Mesenchymal stem cell (in vitro differentiated cells and primary cell): ENCODE measurements at regions not wholly inside any gene's neighbourhood (a gene's known extent, or its start where the extent isn't known, plus 50 kb on each side); places are given as distances from the start of the nearest gene placed in this dataset.
"Not testable (repeated sequence)": the region's sequence is repeated elsewhere in the genome, so short reads cannot be mapped to it uniquely, and the experiment has no call there.

Experiments
- DNase-seq: peaks from one replicate; pipeline ENCODE4 v3.0.0-alpha.2; 2013
- H2AFZ ChIP-seq: one replicate; pipeline ENCODE4 v1.6.1; 2013; ENCODE audit warnings: low read depth, mild to moderate bottlenecking, control low read depth, inconsistent platforms, low read length, moderate library complexity
- H2AK5ac ChIP-seq: 2 replicates; pipeline ENCODE4 v1.6.1; 2013; ENCODE audit warnings: low read length, moderate library complexity, mild to moderate bottlenecking, inconsistent platforms; ENCODE audit not compliant: severe bottlenecking
- H2BK120ac ChIP-seq: one replicate; pipeline ENCODE4 v1.6.1; 2013; ENCODE audit warnings: low read depth, mild to moderate bottlenecking, inconsistent platforms, low read length, moderate library complexity
- H2BK12ac ChIP-seq, 2 experiments: one replicate each; pipeline ENCODE4 v1.6.1; 2013; ENCODE audit warnings: inconsistent platforms in 2 of 2, low read length in 2 of 2, mild to moderate bottlenecking in 2 of 2, moderate library complexity in 2 of 2, control low read depth in 1 of 2
- H2BK15ac ChIP-seq: one replicate; pipeline ENCODE4 v1.6.1; 2013; ENCODE audit warnings: mild to moderate bottlenecking, low read depth, inconsistent platforms; ENCODE audit not compliant: poor library complexity, severe bottlenecking
- H2BK5ac ChIP-seq: 2 replicates; pipeline ENCODE4 v1.6.1; 2013; ENCODE audit warnings: low read depth, mild to moderate bottlenecking, low read length, control low read depth, inconsistent platforms; ENCODE audit not compliant: poor library complexity, severe bottlenecking
- H3K14ac ChIP-seq, 2 experiments: one replicate each; pipeline ENCODE4 v1.6.1; 2013; ENCODE audit warnings: inconsistent platforms in 2 of 2, low read length in 2 of 2, control low read depth in 1 of 2, mild to moderate bottlenecking in 1 of 2, moderate library complexity in 1 of 2
- H3K18ac ChIP-seq, 2 experiments: one replicate each; pipeline ENCODE4 v1.6.1; 2013; ENCODE audit warnings: inconsistent platforms in 2 of 2, low read length in 2 of 2, control low read depth in 1 of 2, low read depth in 1 of 2, mild to moderate bottlenecking in 1 of 2
- H3K23ac ChIP-seq, 2 experiments: one replicate each; pipeline ENCODE4 v1.6.1; 2013; ENCODE audit warnings: inconsistent platforms in 2 of 2, low read length in 2 of 2, mild to moderate bottlenecking in 2 of 2, moderate library complexity in 2 of 2, control low read depth in 1 of 2
- H3K27ac ChIP-seq: 2 replicates; pipeline ENCODE4 v1.5.1; 2013; ENCODE audit warnings: mild to moderate bottlenecking, moderate library complexity, low read length, control low read depth, inconsistent platforms; ENCODE audit not compliant: poor library complexity, severe bottlenecking
- H3K27me3 ChIP-seq, 2 experiments: 2 replicates each; pipeline versions ENCODE4 v1.6.1 to v1.7.0; 2013; ENCODE audit warnings: low read length in 2 of 2, mild to moderate bottlenecking in 2 of 2, moderate library complexity in 2 of 2, control low read depth in 1 of 2, inconsistent platforms in 1 of 2; ENCODE audit not compliant: control insufficient read depth in 1 of 2, insufficient read depth in 1 of 2
- H3K36me3 ChIP-seq, 2 experiments: 2 replicates each; pipeline versions ENCODE4 v1.6.1 to v1.7.0; 2013; ENCODE audit warnings: low read length in 2 of 2, control low read depth in 1 of 2, inconsistent platforms in 1 of 2, low read depth in 1 of 2, mild to moderate bottlenecking in 1 of 2; ENCODE audit not compliant: insufficient read depth in 2 of 2, control insufficient read depth in 1 of 2
- H3K4ac ChIP-seq, 2 experiments: one replicate each; pipeline ENCODE4 v1.6.1; 2013; ENCODE audit warnings: inconsistent platforms in 2 of 2, low read length in 2 of 2, mild to moderate bottlenecking in 2 of 2, moderate library complexity in 2 of 2, control low read depth in 1 of 2, low read depth in 1 of 2
- H3K4me1 ChIP-seq: 2 replicates; pipeline ENCODE4 v1.6.1; 2013; ENCODE audit warnings: low read depth, low read length, control low read depth; ENCODE audit not compliant: control insufficient read depth, insufficient read depth
- H3K4me2 ChIP-seq: 2 replicates; pipeline ENCODE4 v1.6.1; 2013; ENCODE audit warnings: low read length, mild to moderate bottlenecking, inconsistent platforms; ENCODE audit not compliant: poor library complexity, severe bottlenecking
- H3K4me3 ChIP-seq, 2 experiments: 2 replicates each; pipeline versions ENCODE4 v1.5.1 to v1.7.0; 2013; ENCODE audit warnings: low read length in 2 of 2, mild to moderate bottlenecking in 2 of 2, control low read depth in 1 of 2, low read depth in 1 of 2; ENCODE audit not compliant: insufficient read depth in 1 of 2
- H3K79me1 ChIP-seq: replicated peaks from 2 replicates; pipeline ENCODE4 v1.6.1; 2013; ENCODE audit warnings: mild to moderate bottlenecking, control low read depth, low read length, inconsistent platforms; ENCODE audit not compliant: poor library complexity, severe bottlenecking
- H3K9ac ChIP-seq: 2 replicates; pipeline ENCODE4 v1.7.0; 2013; ENCODE audit warnings: mild to moderate bottlenecking, low read length, moderate library complexity
- H3K9me3 ChIP-seq: 2 replicates; pipeline ENCODE4 v1.7.0; 2013; ENCODE audit warnings: mild to moderate bottlenecking, low read length; ENCODE audit not compliant: control insufficient read depth
- H4K8ac ChIP-seq: one replicate; pipeline ENCODE4 v1.6.1; 2013; ENCODE audit warnings: inconsistent platforms, mild to moderate bottlenecking, low read length, moderate library complexity
- H4K91ac ChIP-seq: one replicate; pipeline ENCODE4 v1.6.1; 2013; ENCODE audit warnings: mild to moderate bottlenecking, low read length, inconsistent platforms
- WGBS: methylation state at CpG from one replicate; pipeline ENCODE4 v1.1.7; 2013; ENCODE audit warnings: mixed read lengths; 5-methylcytosine and 5-hydroxymethylcytosine counted together

DNA sequence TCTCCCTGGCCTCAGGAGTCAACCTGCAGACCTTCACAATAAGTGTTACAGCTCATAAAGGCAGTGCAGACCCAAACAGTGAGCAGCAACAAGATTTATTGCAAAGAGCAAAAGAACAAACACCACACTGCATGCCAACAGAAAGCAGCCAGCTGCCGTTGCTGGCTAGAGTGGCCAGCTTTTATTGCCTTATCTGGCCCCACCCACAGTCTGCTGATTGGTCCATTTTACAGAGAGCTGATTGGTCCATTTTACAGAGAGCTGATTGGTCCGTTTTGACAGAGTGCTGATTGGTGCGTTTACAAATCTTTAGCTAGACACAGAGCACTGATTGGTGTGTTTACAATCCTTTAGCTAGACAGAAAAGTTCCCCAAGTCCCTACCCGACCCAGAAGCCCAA, 885.9 kb upstream of the SPRY2 start:
- H3K9ac ChIP-seq, H4K8ac ChIP-seq, H3K23ac ChIP-seq, H2AFZ ChIP-seq, H3K36me3 ChIP-seq, H2BK12ac ChIP-seq, H3K18ac ChIP-seq, H3K79me1 ChIP-seq, H3K27ac ChIP-seq, H3K4me1 ChIP-seq, H2AK5ac ChIP-seq, H3K9me3 ChIP-seq, H3K14ac ChIP-seq, H2BK120ac ChIP-seq, H3K4me2 ChIP-seq, H4K91ac ChIP-seq, DNase-seq, H3K4ac ChIP-seq, H2BK5ac ChIP-seq, H2BK15ac ChIP-seq, H3K4me3 ChIP-seq, H3K27me3 ChIP-seq: not testable (repeated sequence)
- 71% methylated on average over 2 of the region's 4 CpGs for WGBS

- Histone ChIP-seq H3K4ac (no peak overlapping the region), H2BK15ac (no peak overlapping the region), H3K36me3 (no peaks in the 10 kb centered on the region), H4K91ac (no peak overlapping the region), H2BK5ac (no peak overlapping the region), H3K27ac (no peak overlapping the region), H3K14ac (no peak overlapping the region), H4K8ac (no peak overlapping the region), H3K23ac (no peak overlapping the region), H2AFZ (no peak overlapping the region), H2AK5ac (no peak overlapping the region), H3K18ac (no peak overlapping the region), H2BK12ac (no peak overlapping the region), H3K79me1 (no peaks in the 10 kb centered on the region), H3K4me2 (no peak overlapping the region), H2BK120ac (no peak overlapping the region), H3K27me3 (no peaks in the 10 kb centered on the region), H3K4me3 (no peak overlapping the region), H3K9me3 (no peaks in the 10 kb centered on the region), H3K4me1 (no peaks in the 10 kb centered on the region), H3K9ac (no peak overlapping the region)
- WGBS, result 86% methylated on average over 4 of the region's 7 CpGs
- no peak for DNase-seq
Observed at GRCh38 chr13:81224209-81224833, 883.4 kb upstream of the SPRY2 start.

- Histone ChIP-seq H2BK5ac (no peak overlapping the region), H3K9me3 (no peaks in the 10 kb centered on the region), H3K18ac (no peak overlapping the region), H2AFZ (no peak overlapping the region), H3K23ac (no peak overlapping the region), H3K4me1 (no peaks in the 10 kb centered on the region), H2BK15ac (no peak overlapping the region), H4K91ac (no peak overlapping the region), H3K27me3 (no peaks in the 10 kb centered on the region), H3K4ac (no peak overlapping the region), H3K79me1 (no peaks in the 10 kb centered on the region), H3K4me2 (no peak overlapping the region), H3K4me3 (no peak overlapping the region), H3K27ac (no peak overlapping the region), H3K14ac (no peak overlapping the region), H2AK5ac (no peak overlapping the region), H2BK12ac (no peak overlapping the region), H4K8ac (no peak overlapping the region), H3K9ac (no peak overlapping the region), H2BK120ac (no peak overlapping the region), H3K36me3 (no peaks in the 10 kb centered on the region)
- no peak for DNase-seq
- 76% methylated on average over 5 of the region's 6 CpGs for WGBS
Observed at GRCh38 chr13:81223778-81224177, 882.9 kb upstream of the SPRY2 start.

DNA sequence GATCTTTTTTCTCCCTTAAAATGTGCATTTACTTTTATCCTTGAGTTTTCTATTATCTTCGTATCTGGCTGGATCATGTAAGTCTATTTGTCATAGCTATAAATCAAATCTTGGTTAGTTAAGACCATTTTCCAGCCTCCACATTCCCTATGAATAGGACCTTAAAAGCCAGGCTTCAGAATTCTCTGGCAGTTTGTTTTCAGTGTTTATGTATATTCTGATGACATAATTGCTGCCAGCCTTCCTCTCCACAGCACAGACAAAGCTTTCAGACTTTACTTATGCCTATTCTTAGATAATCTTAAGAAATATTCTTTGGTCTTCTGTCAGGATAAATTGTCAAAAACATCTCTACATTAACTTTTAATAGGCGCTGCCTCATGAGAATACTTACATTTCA, 870.8 kb upstream of the SPRY2 start:
- Histone ChIP-seq H3K27me3 (no peaks in the 10 kb centered on the region), H3K27ac (no peak overlapping the region)

More for the DNA sequence above, 870.8 kb upstream of the SPRY2 start:
- no peaks in the 10 kb centered on the region for H3K4me1 ChIP-seq
- H3K4me3 ChIP-seq, result no peak overlapping the region
- H2BK5ac ChIP-seq, result no peak overlapping the region
- H3K36me3 ChIP-seq, result no peaks in the 10 kb centered on the region
- H3K14ac ChIP-seq, result no peak overlapping the region
- H2BK15ac ChIP-seq, result no peak overlapping the region
- no peak overlapping the region for H4K91ac ChIP-seq
- no peak overlapping the region for H4K8ac ChIP-seq
- DNase-seq, result peak; percentile 30
- 86% methylated on average over 1 of the region's 2 CpGs for WGBS
- H3K23ac ChIP-seq, result no peak overlapping the region
- H3K4ac ChIP-seq, result no peak overlapping the region
- no peaks in the 10 kb centered on the region for H3K9me3 ChIP-seq
- no peak overlapping the region for H2BK12ac ChIP-seq
- no peak overlapping the region for H2AK5ac ChIP-seq
- H2BK120ac ChIP-seq, result no peak overlapping the region
- no peak overlapping the region for H3K18ac ChIP-seq
- no peaks in the 10 kb centered on the region for H3K79me1 ChIP-seq
- no peak overlapping the region for H2AFZ ChIP-seq
- H3K9ac ChIP-seq, result no peak overlapping the region
- no peak overlapping the region for H3K4me2 ChIP-seq
